ENCODE measurements at regions not wholly inside any gene's neighbourhood (a gene's known extent, or its start where the extent isn't known, plus 50 kb on each side); places are given as distances from the start of the nearest gene placed in this dataset.

DNA sequence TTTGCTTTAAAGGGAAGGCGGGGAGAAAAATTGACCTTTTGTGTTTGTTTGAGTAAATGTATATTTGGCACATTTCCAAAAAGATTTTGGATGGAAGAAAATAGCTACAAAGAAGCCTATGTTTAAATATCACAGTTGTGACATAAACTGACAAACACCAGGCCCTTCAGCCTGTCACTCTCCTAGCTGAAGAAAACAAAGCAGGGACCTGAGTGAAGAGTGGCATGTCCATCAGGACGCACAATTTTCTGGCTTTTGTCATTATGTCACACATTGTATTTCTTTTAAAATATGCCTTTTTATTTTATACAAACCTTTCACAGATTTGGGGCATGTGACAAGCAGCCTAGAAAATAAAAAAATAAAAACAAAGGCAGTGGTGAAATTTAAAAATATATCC lies 241.2 kb downstream of the OGFRL1 start:
- Histone ChIP-seq H3K79me2 (ENCODE audit: low read length) (no peaks in the 10 kb centered on the region), H3K27me3 (replicated peaks; ENCODE audit: insufficient read depth, low read length) (no peaks in the 10 kb centered on the region), H3K9ac (ENCODE audit: low read length) (no peak overlapping the region), H3K4me3 (ENCODE audit: low read length) (no peak overlapping the region), H2AFZ (ENCODE audit: low read length) (no peak overlapping the region), H3K27ac (ENCODE audit: low read length) (no peak overlapping the region), H3F3A (ENCODE audit: insufficient read depth, low read length) (no peaks in the 10 kb centered on the region), H3K4me1 (ENCODE audit: low read length) (peaks cover under 1% of the 10 kb centered on the region; the same call in 1 of the 2 replicates), H3K36me3 (replicated peaks; ENCODE audit: insufficient read depth, low read length) (no peaks in the 10 kb centered on the region), H4K20me1 (ENCODE audit: insufficient read depth, low read length) (no peaks in the 10 kb centered on the region), H3K9me2 (replicated peaks; ENCODE audit: insufficient read depth, low read length) (no peaks in the 10 kb centered on the region), H3K9me3 (replicated peaks; ENCODE audit: insufficient read depth, low read length) (no peaks in the 10 kb centered on the region), H3K4me2 (ENCODE audit: low read depth, low read length) (no peak overlapping the region)
- TF ChIP-seq CTCF (IDR thresholded peaks at IDR 0.05; ENCODE audit: low read length) (no peak), EZH2 (optimal IDR thresholded peaks at IDR 0.05; ENCODE audit: low read depth, low read length) (no peak), EZH2phosphoT487 (IDR thresholded peaks at IDR 0.05; ENCODE audit: low read length) (no peak)
- no peak for DNase-seq

- no peak overlapping the region for H3K4me3 ChIP-seq (ENCODE audit: low read length)
- no peak overlapping the region for H3K27ac ChIP-seq (ENCODE audit: low read length)
- H3F3A ChIP-seq (ENCODE audit: insufficient read depth, low read length) = no peaks in the 10 kb centered on the region
- no peak overlapping the region for H3K9ac ChIP-seq (ENCODE audit: low read length)
- no peaks in the 10 kb centered on the region for H3K27me3 ChIP-seq (replicated peaks; ENCODE audit: insufficient read depth, low read length)
- no peaks in the 10 kb centered on the region for H3K9me3 ChIP-seq (replicated peaks; ENCODE audit: insufficient read depth, low read length)
- H3K36me3 ChIP-seq (replicated peaks; ENCODE audit: insufficient read depth, low read length) = no peaks in the 10 kb centered on the region
- no peak overlapping the region for H3K4me2 ChIP-seq (ENCODE audit: low read depth, low read length)
- TF ChIP-seq EZH2 (optimal IDR thresholded peaks at IDR 0.05; ENCODE audit: low read depth, low read length) (no peak), EZH2phosphoT487 (IDR thresholded peaks at IDR 0.05; ENCODE audit: low read length) (no peak), CTCF (IDR thresholded peaks at IDR 0.05; ENCODE audit: low read length) (no peak)
- H4K20me1 ChIP-seq (ENCODE audit: insufficient read depth, low read length) = no peaks in the 10 kb centered on the region
- no peak for DNase-seq
- no peaks in the 10 kb centered on the region for H3K9me2 ChIP-seq (replicated peaks; ENCODE audit: insufficient read depth, low read length)
- H2AFZ ChIP-seq (ENCODE audit: low read length) = no peak overlapping the region
- H3K4me1 ChIP-seq (ENCODE audit: low read length) = no peaks in the 10 kb centered on the region
- no peaks in the 10 kb centered on the region for H3K79me2 ChIP-seq (ENCODE audit: low read length)
These were observed 242.4 kb downstream of the OGFRL1 start for GRCh38 chr6:71531006-71531405.

- Histone ChIP-seq H3K27me3 (replicated peaks; ENCODE audit: insufficient read depth, low read length) (no peaks in the 10 kb centered on the region), H4K20me1 (ENCODE audit: insufficient read depth, low read length) (no peaks in the 10 kb centered on the region), H3K27ac (ENCODE audit: low read length) (no peak overlapping the region), H2AFZ (ENCODE audit: low read length) (no peak overlapping the region), H3K79me2 (ENCODE audit: low read length) (no peaks in the 10 kb centered on the region), H3K9me3 (replicated peaks; ENCODE audit: insufficient read depth, low read length) (no peaks in the 10 kb centered on the region), H3K9ac (ENCODE audit: low read length) (no peak overlapping the region), H3K9me2 (replicated peaks; ENCODE audit: insufficient read depth, low read length) (no peaks in the 10 kb centered on the region), H3K4me2 (ENCODE audit: low read depth, low read length) (no peak overlapping the region), H3F3A (ENCODE audit: insufficient read depth, low read length) (no peaks in the 10 kb centered on the region), H3K36me3 (replicated peaks; ENCODE audit: insufficient read depth, low read length) (no peaks in the 10 kb centered on the region), H3K4me1 (ENCODE audit: low read length) (no peaks in the 10 kb centered on the region), H3K4me3 (ENCODE audit: low read length) (no peak overlapping the region)
- no peak for DNase-seq
- no peak for TF ChIP-seq EZH2phosphoT487 (IDR thresholded peaks at IDR 0.05; ENCODE audit: low read length)
- TF ChIP-seq CTCF (IDR thresholded peaks at IDR 0.05; ENCODE audit: low read length) = no peak
- TF ChIP-seq EZH2 (optimal IDR thresholded peaks at IDR 0.05; ENCODE audit: low read depth, low read length) = no peak
These were observed 243.2 kb downstream of the OGFRL1 start for GRCh38 chr6:71531841-71532240.

Data from MM.1S (cell line).